ENCODE measurements at regions not wholly inside any gene's neighbourhood (a gene's known extent, or its start where the extent isn't known, plus 50 kb on each side); places are given as distances from the start of the nearest gene placed in this dataset.

- H3K27me3 ChIP-seq (ENCODE audit: control insufficient read depth in 1 of 2, insufficient read depth in 2 of 2, low read length in 2 of 2), result no peaks in the 10 kb centered on the region
- H3K27ac ChIP-seq (ENCODE audit: low read depth, low read length), result no peak overlapping the region
- no peak overlapping the region for H3K9ac ChIP-seq (ENCODE audit: low read depth in 1 of 2, low read length in 2 of 2)
- H3K9me3 ChIP-seq (ENCODE audit: control insufficient read depth in 1 of 2, low read length in 2 of 2), result no peaks in the 10 kb centered on the region
- no peaks in the 10 kb centered on the region for H3K36me3 ChIP-seq (ENCODE audit: control insufficient read depth in 1 of 2, insufficient read depth in 2 of 2, low read length in 2 of 2)
- H3K4me3 ChIP-seq (ENCODE audit: low read depth in 1 of 2, low read length in 2 of 2), result no peak overlapping the region
- H3K4me1 ChIP-seq (ENCODE audit: control insufficient read depth in 1 of 2, insufficient read depth in 2 of 2, low read length in 2 of 2), result peaks cover 8 to 14% of the 10 kb centered on the region in 2 donors
These were observed 96.5 kb upstream of the ATP1A1 start for GRCh38 chr1:116276532-116276931.

GRCh38 chr1:116277840-116278540 lies 95.1 kb upstream of the ATP1A1 start:
- Histone ChIP-seq H3K9ac (ENCODE audit: low read depth in 1 of 2, low read length in 2 of 2) (no peak overlapping the region), H3K36me3 (ENCODE audit: control insufficient read depth in 1 of 2, insufficient read depth in 2 of 2, low read length in 2 of 2) (no peaks in the 10 kb centered on the region), H3K4me1 (ENCODE audit: control insufficient read depth in 1 of 2, insufficient read depth in 2 of 2, low read length in 2 of 2) (peaks cover 5 to 6% of the 10 kb centered on the region in 2 donors), H3K9me3 (ENCODE audit: control insufficient read depth in 1 of 2, low read length in 2 of 2) (peaks cover 0 to 4% of the 10 kb centered on the region in 2 donors), H3K27ac (ENCODE audit: low read depth, low read length) (no peak overlapping the region), H3K27me3 (ENCODE audit: control insufficient read depth in 1 of 2, insufficient read depth in 2 of 2, low read length in 2 of 2) (no peaks in the 10 kb centered on the region), H3K4me3 (ENCODE audit: low read depth in 1 of 2, low read length in 2 of 2) (no peak overlapping the region)

GRCh38 chr1:116278541-116278866 lies 94.5 kb upstream of the ATP1A1 start:
- Histone ChIP-seq H3K4me1 (ENCODE audit: control insufficient read depth in 1 of 2, insufficient read depth in 2 of 2, low read length in 2 of 2) (peaks cover under 1 to 1% of the 10 kb centered on the region in 2 donors), H3K36me3 (ENCODE audit: control insufficient read depth in 1 of 2, insufficient read depth in 2 of 2, low read length in 2 of 2) (no peaks in the 10 kb centered on the region), H3K27ac (ENCODE audit: low read depth, low read length) (no peak overlapping the region), H3K27me3 (ENCODE audit: control insufficient read depth in 1 of 2, insufficient read depth in 2 of 2, low read length in 2 of 2) (no peaks in the 10 kb centered on the region), H3K9ac (ENCODE audit: low read depth in 1 of 2, low read length in 2 of 2) (no peak overlapping the region), H3K9me3 (ENCODE audit: control insufficient read depth in 1 of 2, low read length in 2 of 2) (peaks cover 0 to 4% of the 10 kb centered on the region in 2 donors), H3K4me3 (ENCODE audit: low read depth in 1 of 2, low read length in 2 of 2) (no peak overlapping the region)

GRCh38 chr1:116279715-116280114 lies 93.3 kb upstream of the ATP1A1 start:
- H3K4me1 ChIP-seq (ENCODE audit: control insufficient read depth in 1 of 2, insufficient read depth in 2 of 2, low read length in 2 of 2), result no peaks in the 10 kb centered on the region
- H3K36me3 ChIP-seq (ENCODE audit: control insufficient read depth in 1 of 2, insufficient read depth in 2 of 2, low read length in 2 of 2), result no peaks in the 10 kb centered on the region
- peaks cover 0 to 4% of the 10 kb centered on the region in 2 donors for H3K9me3 ChIP-seq (ENCODE audit: control insufficient read depth in 1 of 2, low read length in 2 of 2)
- no peak overlapping the region for H3K4me3 ChIP-seq (ENCODE audit: low read depth in 1 of 2, low read length in 2 of 2)
- H3K27ac ChIP-seq (ENCODE audit: low read depth, low read length), result no peak overlapping the region
- H3K9ac ChIP-seq (ENCODE audit: low read depth in 1 of 2, low read length in 2 of 2), result no peak overlapping the region
- H3K27me3 ChIP-seq (ENCODE audit: control insufficient read depth in 1 of 2, insufficient read depth in 2 of 2, low read length in 2 of 2), result no peaks in the 10 kb centered on the region

GRCh38 chr1:116284819-116285390 lies 88.1 kb upstream of the ATP1A1 start:
- Histone ChIP-seq H3K27ac (ENCODE audit: low read depth, low read length) (no peak overlapping the region), H3K4me3 (ENCODE audit: low read depth in 1 of 2, low read length in 2 of 2) (no peak overlapping the region), H3K9ac (ENCODE audit: low read depth in 1 of 2, low read length in 2 of 2) (no peak overlapping the region)

GRCh38 chr1:116286541-116286971 lies 86.5 kb upstream of the ATP1A1 start:
- Histone ChIP-seq H3K27me3 (ENCODE audit: control insufficient read depth in 1 of 2, insufficient read depth in 2 of 2, low read length in 2 of 2) (no peaks in the 10 kb centered on the region), H3K4me3 (ENCODE audit: low read depth in 1 of 2, low read length in 2 of 2) (no peak overlapping the region), H3K9ac (ENCODE audit: low read depth in 1 of 2, low read length in 2 of 2) (no peak overlapping the region), H3K4me1 (ENCODE audit: control insufficient read depth in 1 of 2, insufficient read depth in 2 of 2, low read length in 2 of 2) (no peaks in the 10 kb centered on the region), H3K27ac (ENCODE audit: low read depth, low read length) (no peak overlapping the region), H3K9me3 (ENCODE audit: control insufficient read depth in 1 of 2, low read length in 2 of 2) (peaks cover 0 to 4% of the 10 kb centered on the region in 2 donors), H3K36me3 (ENCODE audit: control insufficient read depth in 1 of 2, insufficient read depth in 2 of 2, low read length in 2 of 2) (no peaks in the 10 kb centered on the region)

More at GRCh38 chr1:116284819-116285390, 88.1 kb upstream of the ATP1A1 start:
- Histone ChIP-seq H3K9me3 (ENCODE audit: control insufficient read depth in 1 of 2, low read length in 2 of 2) (peaks cover 0 to 4% of the 10 kb centered on the region in 2 donors), H3K4me1 (ENCODE audit: control insufficient read depth in 1 of 2, insufficient read depth in 2 of 2, low read length in 2 of 2) (no peaks in the 10 kb centered on the region), H3K36me3 (ENCODE audit: control insufficient read depth in 1 of 2, insufficient read depth in 2 of 2, low read length in 2 of 2) (no peaks in the 10 kb centered on the region), H3K27me3 (ENCODE audit: control insufficient read depth in 1 of 2, insufficient read depth in 2 of 2, low read length in 2 of 2) (no peaks in the 10 kb centered on the region)

- Histone ChIP-seq H3K4me3 (ENCODE audit: low read depth in 1 of 2, low read length in 2 of 2) (no peak overlapping the region), H3K36me3 (ENCODE audit: control insufficient read depth in 1 of 2, insufficient read depth in 2 of 2, low read length in 2 of 2) (no peaks in the 10 kb centered on the region), H3K9me3 (ENCODE audit: control insufficient read depth in 1 of 2, low read length in 2 of 2) (no peaks in the 10 kb centered on the region), H3K27ac (ENCODE audit: low read depth, low read length) (no peak overlapping the region), H3K9ac (ENCODE audit: low read depth in 1 of 2, low read length in 2 of 2) (no peak overlapping the region), H3K27me3 (ENCODE audit: control insufficient read depth in 1 of 2, insufficient read depth in 2 of 2, low read length in 2 of 2) (no peaks in the 10 kb centered on the region), H3K4me1 (ENCODE audit: control insufficient read depth in 1 of 2, insufficient read depth in 2 of 2, low read length in 2 of 2) (no peaks in the 10 kb centered on the region)
These were observed 85.5 kb upstream of the ATP1A1 start for GRCh38 chr1:116287341-116288200.

GRCh38 chr1:116288201-116288598 lies 84.8 kb upstream of the ATP1A1 start:
- no peak overlapping the region for H3K27ac ChIP-seq (ENCODE audit: low read depth, low read length)
- H3K4me1 ChIP-seq (ENCODE audit: control insufficient read depth in 1 of 2, insufficient read depth in 2 of 2, low read length in 2 of 2), result no peaks in the 10 kb centered on the region
- H3K9ac ChIP-seq (ENCODE audit: low read depth in 1 of 2, low read length in 2 of 2), result no peak overlapping the region
- H3K9me3 ChIP-seq (ENCODE audit: control insufficient read depth in 1 of 2, low read length in 2 of 2), result no peaks in the 10 kb centered on the region
- no peaks in the 10 kb centered on the region for H3K27me3 ChIP-seq (ENCODE audit: control insufficient read depth in 1 of 2, insufficient read depth in 2 of 2, low read length in 2 of 2)
- H3K4me3 ChIP-seq (ENCODE audit: low read depth in 1 of 2, low read length in 2 of 2), result no peak overlapping the region
- H3K36me3 ChIP-seq (ENCODE audit: control insufficient read depth in 1 of 2, insufficient read depth in 2 of 2, low read length in 2 of 2), result no peaks in the 10 kb centered on the region

GRCh38 chr1:116289193-116289592 lies 83.9 kb upstream of the ATP1A1 start:
- no peak overlapping the region for H3K9ac ChIP-seq (ENCODE audit: low read depth in 1 of 2, low read length in 2 of 2)
- H3K4me3 ChIP-seq (ENCODE audit: low read depth in 1 of 2, low read length in 2 of 2), result no peak overlapping the region
- H3K27me3 ChIP-seq (ENCODE audit: control insufficient read depth in 1 of 2, insufficient read depth in 2 of 2, low read length in 2 of 2), result no peaks in the 10 kb centered on the region
- no peaks in the 10 kb centered on the region for H3K4me1 ChIP-seq (ENCODE audit: control insufficient read depth in 1 of 2, insufficient read depth in 2 of 2, low read length in 2 of 2)
- H3K27ac ChIP-seq (ENCODE audit: low read depth, low read length), result no peak overlapping the region
- H3K36me3 ChIP-seq (ENCODE audit: control insufficient read depth in 1 of 2, insufficient read depth in 2 of 2, low read length in 2 of 2), result no peaks in the 10 kb centered on the region
- H3K9me3 ChIP-seq (ENCODE audit: control insufficient read depth in 1 of 2, low read length in 2 of 2), result no peaks in the 10 kb centered on the region

GRCh38 chr1:116290085-116290705 lies 82.8 kb upstream of the ATP1A1 start:
- no peak overlapping the region for H3K4me3 ChIP-seq (ENCODE audit: low read depth in 1 of 2, low read length in 2 of 2)
- no peaks in the 10 kb centered on the region for H3K27me3 ChIP-seq (ENCODE audit: control insufficient read depth in 1 of 2, insufficient read depth in 2 of 2, low read length in 2 of 2)
- H3K9ac ChIP-seq (ENCODE audit: low read depth in 1 of 2, low read length in 2 of 2), result no peak overlapping the region
- no peak overlapping the region for H3K27ac ChIP-seq (ENCODE audit: low read depth, low read length)
- H3K4me1 ChIP-seq (ENCODE audit: control insufficient read depth in 1 of 2, insufficient read depth in 2 of 2, low read length in 2 of 2), result no peaks in the 10 kb centered on the region
- H3K9me3 ChIP-seq (ENCODE audit: control insufficient read depth in 1 of 2, low read length in 2 of 2), result no peaks in the 10 kb centered on the region
- H3K36me3 ChIP-seq (ENCODE audit: control insufficient read depth in 1 of 2, insufficient read depth in 2 of 2, low read length in 2 of 2), result no peaks in the 10 kb centered on the region

Measured in duodenal mucosa (tissue), 2 donors.